ENCODE measurements at regions not wholly inside any gene's neighbourhood (a gene's known extent, or its start where the extent isn't known, plus 50 kb on each side); places are given as distances from the start of the nearest gene placed in this dataset.

DNA sequence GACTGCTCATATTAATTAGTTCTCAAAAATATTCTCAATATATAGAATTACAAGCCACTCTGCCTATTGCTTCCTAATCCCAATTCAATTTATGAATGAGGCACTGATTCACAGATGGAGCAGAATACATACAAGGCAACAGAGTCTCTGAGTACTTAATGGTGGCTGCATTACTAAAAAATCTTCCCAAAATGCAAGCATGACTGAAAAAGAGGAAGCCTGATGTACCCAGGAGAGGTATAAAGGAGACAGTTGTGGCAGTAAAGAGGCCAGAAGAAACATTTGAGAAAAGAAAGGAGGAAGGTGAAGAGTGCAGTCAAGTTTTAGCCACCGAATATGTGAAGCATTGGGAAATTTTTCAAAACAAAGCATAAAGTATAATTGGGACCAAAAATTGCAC, 163.2 kb upstream of the INTU start:
- TF ChIP-seq, protein P1, sequence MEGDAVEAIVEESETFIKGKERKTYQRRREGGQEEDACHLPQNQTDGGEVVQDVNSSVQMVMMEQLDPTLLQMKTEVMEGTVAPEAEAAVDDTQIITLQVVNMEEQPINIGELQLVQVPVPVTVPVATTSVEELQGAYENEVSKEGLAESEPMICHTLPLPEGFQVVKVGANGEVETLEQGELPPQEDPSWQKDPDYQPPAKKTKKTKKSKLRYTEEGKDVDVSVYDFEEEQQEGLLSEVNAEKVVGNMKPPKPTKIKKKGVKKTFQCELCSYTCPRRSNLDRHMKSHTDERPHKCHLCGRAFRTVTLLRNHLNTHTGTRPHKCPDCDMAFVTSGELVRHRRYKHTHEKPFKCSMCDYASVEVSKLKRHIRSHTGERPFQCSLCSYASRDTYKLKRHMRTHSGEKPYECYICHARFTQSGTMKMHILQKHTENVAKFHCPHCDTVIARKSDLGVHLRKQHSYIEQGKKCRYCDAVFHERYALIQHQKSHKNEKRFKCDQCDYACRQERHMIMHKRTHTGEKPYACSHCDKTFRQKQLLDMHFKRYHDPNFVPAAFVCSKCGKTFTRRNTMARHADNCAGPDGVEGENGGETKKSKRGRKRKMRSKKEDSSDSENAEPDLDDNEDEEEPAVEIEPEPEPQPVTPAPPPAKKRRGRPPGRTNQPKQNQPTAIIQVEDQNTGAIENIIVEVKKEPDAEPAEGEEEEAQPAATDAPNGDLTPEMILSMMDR (IDR thresholded peaks at IDR 0.05) = no peak
- TF ChIP-seq ZFX (IDR thresholded peaks at IDR 0.05; ENCODE audit: borderline replicate concordance) = no peak

Data from 22Rv1 (cell line).